ACC112 (cell line): ENCODE measurements at regions not wholly inside any gene's neighbourhood (a gene's known extent, or its start where the extent isn't known, plus 50 kb on each side); places are given as distances from the start of the nearest gene placed in this dataset.
"Not testable (repeated sequence)": the region's sequence is repeated elsewhere in the genome, so short reads cannot be mapped to it uniquely, and the experiment has no call there.

Source experiments
- H2AFZ ChIP-seq: fragments of 200-600 bp; sonication (generic); one replicate; pipeline ENCODE4 v1.6.0; 2017; ENCODE audit warnings: antibody characterized with exemption, low read length; ENCODE audit not compliant: unreplicated experiment
- H3K27ac ChIP-seq: fragments of 200-600 bp; sonication (generic); 2 replicates; pipeline ENCODE4 v1.5.1; 2014; ENCODE audit warnings: low read depth, mild to moderate bottlenecking, antibody characterized with exemption, low read length, moderate library complexity
- H3K27me3 ChIP-seq: fragments of 200-600 bp; sonication (generic); 2 replicates; pipeline ENCODE4 v1.6.1; 2014; ENCODE audit warnings: mild to moderate bottlenecking, antibody characterized with exemption, low read length, moderate library complexity, mixed read lengths; ENCODE audit not compliant: insufficient read depth
- H3K36me3 ChIP-seq: fragments of 200-600 bp; sonication (generic); 2 replicates; pipeline ENCODE4 v1.6.1; 2016; ENCODE audit warnings: mild to moderate bottlenecking, antibody characterized with exemption, low read length, moderate library complexity, mixed read lengths; ENCODE audit not compliant: insufficient read depth
- H3K4me1 ChIP-seq: fragments of 200-600 bp; sonication (generic); one replicate; pipeline ENCODE4 v1.6.1; 2016; ENCODE audit warnings: low read length, mixed read lengths; ENCODE audit not compliant: insufficient read depth, unreplicated experiment, control insufficient read depth
- H3K4me3 ChIP-seq: fragments of 200-600 bp; sonication (generic); 2 replicates; pipeline ENCODE4 v1.5.1; 2014; ENCODE audit warnings: mild to moderate bottlenecking, low read depth, low read length
- H3K79me2 ChIP-seq: fragments of 200-600 bp; sonication (generic); one replicate; pipeline ENCODE4 v1.6.0; 2016; ENCODE audit warnings: low read length; ENCODE audit not compliant: control insufficient read depth, unreplicated experiment, insufficient read depth

DNA sequence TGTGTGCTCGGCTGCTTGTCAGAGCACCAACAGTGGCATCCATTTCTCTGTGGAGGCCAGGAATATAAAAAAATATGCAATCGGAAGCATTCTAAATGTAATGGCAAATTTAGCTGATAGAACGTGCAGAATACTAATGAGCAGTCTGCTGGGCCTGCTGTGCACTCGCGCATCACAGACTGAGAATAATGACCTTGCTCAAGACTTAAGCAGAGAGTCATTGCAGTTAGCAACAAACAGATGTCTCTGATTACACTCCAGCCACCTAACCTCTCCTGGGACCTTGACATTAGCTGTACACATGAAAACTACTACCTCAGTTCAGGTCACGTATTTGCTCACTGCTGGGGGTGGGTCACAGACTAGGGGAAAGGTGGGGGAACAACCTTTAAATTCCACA lies 269.2 kb upstream of the DAAM1 start:
- Histone ChIP-seq H3K4me1 (peaks cover 7% of the 10 kb centered on the region), H3K79me2 (no peaks in the 10 kb centered on the region), H3K27ac (no peak overlapping the region), H2AFZ (no peak overlapping the region), H3K4me3 (no peak overlapping the region), H3K36me3 (no peaks in the 10 kb centered on the region), H3K27me3 (no peaks in the 10 kb centered on the region)

GRCh38 chr14:58920230-58920629 lies 268.2 kb upstream of the DAAM1 start:
- H3K4me1 ChIP-seq = peaks cover 7% of the 10 kb centered on the region
- no peaks in the 10 kb centered on the region for H3K27me3 ChIP-seq

DNA sequence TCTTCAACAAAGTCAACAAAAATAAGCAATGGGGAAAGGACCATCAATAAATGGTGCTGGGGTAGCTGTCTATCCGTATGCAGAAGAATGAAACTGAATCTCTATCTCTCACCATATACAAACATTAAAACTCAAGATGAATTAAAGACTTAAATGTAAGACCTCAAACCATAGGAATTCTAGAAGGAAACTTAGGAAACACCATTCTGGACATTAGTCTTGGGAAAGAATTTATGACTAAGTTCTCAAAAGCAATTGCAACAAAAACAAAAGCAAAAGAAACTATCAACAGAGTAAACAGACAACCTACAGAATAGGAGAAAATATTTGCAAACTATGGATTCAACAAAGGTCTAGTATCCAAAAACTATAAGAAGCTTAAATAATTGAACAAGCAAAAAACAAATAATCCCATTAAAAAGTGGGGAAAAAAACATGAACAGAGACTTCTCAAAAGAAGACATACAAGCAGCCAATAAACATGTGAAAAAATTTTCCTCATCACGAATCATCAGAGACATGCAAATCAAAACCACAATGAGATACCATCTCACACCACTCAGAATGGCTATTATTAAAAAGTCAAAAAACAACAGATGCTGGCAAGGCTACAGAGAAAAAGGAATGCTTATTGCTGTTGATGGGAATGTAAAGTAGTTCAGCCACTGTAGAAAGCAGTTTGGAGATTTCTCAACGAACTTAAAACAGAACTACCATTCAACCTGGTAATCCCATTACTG lies 266.1 kb upstream of the DAAM1 start:
- H3K27ac ChIP-seq, H3K79me2 ChIP-seq, H3K4me3 ChIP-seq, H3K4me1 ChIP-seq, H3K27me3 ChIP-seq, H3K36me3 ChIP-seq, H2AFZ ChIP-seq: not testable (repeated sequence)

More at GRCh38 chr14:58920230-58920629, 268.2 kb upstream of the DAAM1 start:
- Histone ChIP-seq H3K4me3 (no peak overlapping the region), H2AFZ (no peak overlapping the region), H3K36me3 (no peaks in the 10 kb centered on the region), H3K79me2 (no peaks in the 10 kb centered on the region), H3K27ac (no peak overlapping the region)

DNA sequence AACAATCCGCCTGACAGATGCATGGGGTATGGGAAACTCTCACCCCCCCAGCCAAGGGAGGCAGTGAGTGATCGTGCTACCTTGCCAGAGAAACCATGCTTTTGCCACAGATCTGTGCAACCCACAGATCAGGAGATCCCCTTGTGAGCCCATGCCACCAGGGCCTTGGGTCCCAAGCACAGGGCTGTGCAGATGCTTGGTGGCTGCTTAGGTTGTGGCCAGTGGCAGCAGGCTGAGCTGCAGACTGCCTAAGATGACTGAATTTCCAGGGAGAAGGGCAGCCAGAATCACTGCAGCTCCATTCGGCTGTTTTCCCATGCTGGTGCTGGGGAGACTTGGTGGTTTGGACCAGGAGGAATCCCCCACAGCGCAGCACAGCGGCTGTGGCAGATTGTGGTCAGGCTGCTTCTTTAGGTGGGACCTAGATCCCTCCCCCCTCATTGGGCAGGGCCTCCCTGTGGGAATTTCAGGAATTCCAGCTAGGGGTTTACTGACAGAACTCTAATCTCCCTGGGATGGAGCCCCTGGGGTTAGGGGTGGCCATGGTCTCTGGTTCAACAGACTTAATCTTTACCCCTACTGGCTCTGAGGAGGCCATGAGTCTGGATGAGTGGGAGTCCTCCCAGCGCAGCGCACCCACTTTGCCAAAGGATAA lies 264.6 kb upstream of the DAAM1 start:
- Histone ChIP-seq H3K4me1 (no peaks in the 10 kb centered on the region), H3K27ac (no peak overlapping the region), H3K36me3 (no peaks in the 10 kb centered on the region), H3K27me3 (0 out of 2 replicates have a peak, but pooled peaks cover 4% of the 10 kb centered on the region), H3K4me3 (no peak overlapping the region), H3K79me2 (no peaks in the 10 kb centered on the region), H2AFZ (no peak overlapping the region)

DNA sequence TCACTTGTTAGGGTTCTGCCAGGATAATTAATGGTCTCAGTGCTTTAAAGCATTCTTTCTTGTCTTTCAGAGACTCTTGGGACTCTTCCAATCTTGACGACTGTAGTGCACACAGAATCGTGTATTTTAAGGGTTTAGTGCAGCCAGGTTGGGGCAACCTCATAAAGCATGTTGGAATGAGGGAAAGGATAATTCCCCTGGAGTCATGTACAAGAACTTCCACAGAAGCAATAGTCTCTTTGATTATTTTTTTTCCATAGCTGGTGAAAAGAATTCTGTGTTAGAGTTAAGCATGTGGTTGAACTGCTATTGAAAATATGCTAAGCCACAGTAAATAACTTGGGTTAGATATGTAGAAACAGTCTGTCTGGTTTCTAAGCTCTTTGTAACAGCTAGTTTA lies 246.8 kb upstream of the DAAM1 start:
- H3K27me3 ChIP-seq = peaks cover 42% of the 10 kb centered on the region; the same call in 1 of the 2 replicates

DNA sequence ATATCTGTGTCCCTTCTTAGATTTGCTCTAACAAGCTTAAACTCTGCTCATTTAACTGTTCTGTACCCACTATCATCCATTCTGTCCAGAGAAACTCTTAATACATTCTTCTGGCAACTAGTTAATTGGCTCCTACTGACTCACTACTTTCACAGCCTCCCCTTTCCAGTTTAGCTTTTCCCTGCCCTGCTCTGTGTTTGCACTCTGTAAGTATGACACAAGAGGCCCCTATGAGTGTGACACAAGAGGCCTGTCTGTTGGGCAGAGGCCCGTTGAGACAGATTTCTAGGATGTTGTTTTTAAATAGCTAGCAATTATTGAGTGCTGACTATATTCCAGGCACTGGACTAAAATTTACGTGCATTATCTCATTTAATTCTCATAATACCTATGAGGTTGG lies 246.0 kb upstream of the DAAM1 start:
- H3K79me2 ChIP-seq = no peaks in the 10 kb centered on the region
- no peaks in the 10 kb centered on the region for H3K4me1 ChIP-seq
- no peaks in the 10 kb centered on the region for H3K36me3 ChIP-seq
- no peak overlapping the region for H3K27ac ChIP-seq
- peaks cover 45% of the 10 kb centered on the region; the same call in 1 of the 2 replicates for H3K27me3 ChIP-seq
- no peak overlapping the region for H2AFZ ChIP-seq
- no peak overlapping the region for H3K4me3 ChIP-seq

More for the DNA sequence above, 246.8 kb upstream of the DAAM1 start:
- Histone ChIP-seq H3K36me3 (no peaks in the 10 kb centered on the region), H3K27ac (no peak overlapping the region), H3K4me3 (no peak overlapping the region), H2AFZ (no peak overlapping the region), H3K4me1 (no peaks in the 10 kb centered on the region), H3K79me2 (no peaks in the 10 kb centered on the region)

- no peak overlapping the region for H3K4me3 ChIP-seq
- H3K4me1 ChIP-seq = no peaks in the 10 kb centered on the region
- H3K27ac ChIP-seq = no peak overlapping the region
- no peaks in the 10 kb centered on the region for H3K36me3 ChIP-seq
- no peaks in the 10 kb centered on the region for H3K79me2 ChIP-seq
- no peak overlapping the region for H2AFZ ChIP-seq
- peaks cover 49% of the 10 kb centered on the region; the same call in 1 of the 2 replicates for H3K27me3 ChIP-seq
These were observed 244.0 kb upstream of the DAAM1 start for GRCh38 chr14:58944343-58944967.

DNA sequence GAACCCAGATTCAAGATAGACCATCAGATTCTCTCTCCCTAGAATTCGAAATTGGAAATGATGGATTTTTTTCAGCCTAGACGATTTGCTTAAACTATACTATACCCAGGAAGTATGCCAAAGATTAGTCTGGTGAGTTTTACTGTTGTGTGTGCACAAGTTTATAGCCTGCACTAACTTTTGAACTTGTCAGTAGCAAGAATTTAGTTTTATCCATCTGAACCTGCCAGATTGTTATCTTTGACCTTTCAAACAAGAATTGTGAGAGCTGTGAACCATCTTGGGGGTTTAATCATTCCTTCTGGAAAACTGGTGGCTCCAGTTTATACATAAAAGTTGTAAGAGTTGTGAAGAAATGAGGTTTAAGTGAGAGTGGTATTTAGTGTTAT lies 243.5 kb upstream of the DAAM1 start:
- H3K4me3 ChIP-seq = no peak overlapping the region
- no peaks in the 10 kb centered on the region for H3K36me3 ChIP-seq
- H2AFZ ChIP-seq = no peak overlapping the region
- no peaks in the 10 kb centered on the region for H3K4me1 ChIP-seq
- H3K27me3 ChIP-seq = peaks cover 49% of the 10 kb centered on the region; the same call in 1 of the 2 replicates
- H3K27ac ChIP-seq = no peak overlapping the region
- no peaks in the 10 kb centered on the region for H3K79me2 ChIP-seq

DNA sequence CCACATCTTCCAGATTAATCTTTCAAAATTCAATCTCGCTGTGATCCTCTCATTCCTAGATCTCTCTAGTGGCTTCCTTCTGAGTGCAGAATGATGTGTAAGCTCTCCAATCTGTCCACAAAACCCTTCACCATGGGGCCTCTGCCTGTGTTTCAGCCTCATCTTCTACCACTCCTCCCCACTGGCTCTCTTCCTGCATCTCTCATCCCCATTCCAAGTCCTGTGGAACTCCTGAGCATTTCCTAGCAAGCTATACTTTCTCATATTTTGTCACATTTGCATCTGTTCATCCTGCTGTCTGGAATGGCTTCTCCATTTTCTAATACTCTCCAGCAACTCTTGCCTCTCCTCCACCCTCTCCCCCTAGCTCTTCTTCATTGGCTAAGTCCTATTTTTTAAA lies 242.0 kb upstream of the DAAM1 start:
- Histone ChIP-seq H3K27ac (no peak overlapping the region), H3K79me2 (no peaks in the 10 kb centered on the region), H3K27me3 (peaks cover 48% of the 10 kb centered on the region; the same call in 1 of the 2 replicates), H2AFZ (no peak overlapping the region), H3K4me1 (no peaks in the 10 kb centered on the region), H3K36me3 (no peaks in the 10 kb centered on the region), H3K4me3 (no peak overlapping the region)

- Histone ChIP-seq H3K27me3 (peaks cover 52% of the 10 kb centered on the region; the same call in 1 of the 2 replicates), H3K4me1 (no peaks in the 10 kb centered on the region), H2AFZ (no peak overlapping the region), H3K79me2 (no peaks in the 10 kb centered on the region), H3K27ac (no peak overlapping the region), H3K36me3 (no peaks in the 10 kb centered on the region), H3K4me3 (no peak overlapping the region)
These were observed 241.3 kb upstream of the DAAM1 start for GRCh38 chr14:58947156-58947555.
